ENCODE measurements at regions not wholly inside any gene's neighbourhood (a gene's known extent, or its start where the extent isn't known, plus 50 kb on each side); places are given as distances from the start of the nearest gene placed in this dataset.

GRCh38 chr18:78564030-78564429 lies 415.6 kb upstream of the SALL3 start:
- Histone ChIP-seq H3K4me1 (ENCODE audit: control insufficient read depth, low read length) (no peaks in the 10 kb centered on the region), H3K27me3 (ENCODE audit: control insufficient read depth, low read length) (no peaks in the 10 kb centered on the region), H3K36me3 (ENCODE audit: control insufficient read depth, low read length) (no peaks in the 10 kb centered on the region), H3K4me2 (ENCODE audit: low read length) (no peak overlapping the region), H3K9me2 (replicated peaks; ENCODE audit: control insufficient read depth, low read length) (no peaks in the 10 kb centered on the region), H3K9me3 (ENCODE audit: control insufficient read depth, insufficient read depth, low read length) (peaks cover 10% of the 10 kb centered on the region; the same call in 1 of the 2 replicates), H3K79me2 (ENCODE audit: control insufficient read depth, low read length) (no peaks in the 10 kb centered on the region), H3F3A (ENCODE audit: control insufficient read depth, insufficient read depth) (no peaks in the 10 kb centered on the region), H4K20me1 (ENCODE audit: control insufficient read depth, insufficient read depth, low read depth, low read length) (no peaks in the 10 kb centered on the region), H3K4me3 (ENCODE audit: low read length) (no peak overlapping the region), H3K27ac (ENCODE audit: low read depth, low read length) (no peak overlapping the region)
- TF ChIP-seq, protein P1, sequence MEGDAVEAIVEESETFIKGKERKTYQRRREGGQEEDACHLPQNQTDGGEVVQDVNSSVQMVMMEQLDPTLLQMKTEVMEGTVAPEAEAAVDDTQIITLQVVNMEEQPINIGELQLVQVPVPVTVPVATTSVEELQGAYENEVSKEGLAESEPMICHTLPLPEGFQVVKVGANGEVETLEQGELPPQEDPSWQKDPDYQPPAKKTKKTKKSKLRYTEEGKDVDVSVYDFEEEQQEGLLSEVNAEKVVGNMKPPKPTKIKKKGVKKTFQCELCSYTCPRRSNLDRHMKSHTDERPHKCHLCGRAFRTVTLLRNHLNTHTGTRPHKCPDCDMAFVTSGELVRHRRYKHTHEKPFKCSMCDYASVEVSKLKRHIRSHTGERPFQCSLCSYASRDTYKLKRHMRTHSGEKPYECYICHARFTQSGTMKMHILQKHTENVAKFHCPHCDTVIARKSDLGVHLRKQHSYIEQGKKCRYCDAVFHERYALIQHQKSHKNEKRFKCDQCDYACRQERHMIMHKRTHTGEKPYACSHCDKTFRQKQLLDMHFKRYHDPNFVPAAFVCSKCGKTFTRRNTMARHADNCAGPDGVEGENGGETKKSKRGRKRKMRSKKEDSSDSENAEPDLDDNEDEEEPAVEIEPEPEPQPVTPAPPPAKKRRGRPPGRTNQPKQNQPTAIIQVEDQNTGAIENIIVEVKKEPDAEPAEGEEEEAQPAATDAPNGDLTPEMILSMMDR (IDR thresholded peaks at IDR 0.05; ENCODE audit: low read depth, low read length, poor library complexity, severe bottlenecking) = no peak
- no peak for TF ChIP-seq EZH2phosphoT487 (IDR thresholded peaks at IDR 0.05; ENCODE audit: borderline replicate concordance, low read length)

DNA sequence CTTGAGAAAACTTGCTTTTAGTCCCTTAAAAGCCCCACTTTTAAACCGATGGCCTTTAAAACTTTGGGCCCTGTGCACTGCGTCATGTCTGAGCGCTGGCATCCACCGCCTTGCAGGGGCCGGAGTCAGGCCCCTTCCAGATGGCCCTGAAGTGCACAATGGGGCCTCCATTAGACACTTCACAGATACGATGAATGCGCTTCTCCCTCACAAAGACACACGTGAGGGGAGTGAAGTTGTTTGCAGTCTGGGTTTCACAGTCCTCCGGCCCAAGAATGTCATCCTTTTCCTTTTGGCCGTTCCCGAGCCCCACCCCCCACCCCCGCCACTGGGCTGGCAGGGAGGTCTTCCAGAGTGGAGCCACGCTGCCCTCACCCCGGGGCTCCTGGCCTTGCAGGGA lies 415.1 kb upstream of the SALL3 start:
- H4K20me1 ChIP-seq (ENCODE audit: control insufficient read depth, insufficient read depth, low read depth, low read length) = no peaks in the 10 kb centered on the region
- no peaks in the 10 kb centered on the region for H3K36me3 ChIP-seq (ENCODE audit: control insufficient read depth, low read length)
- H3F3A ChIP-seq (ENCODE audit: control insufficient read depth, insufficient read depth) = no peaks in the 10 kb centered on the region
- peaks cover 7% of the 10 kb centered on the region; the same call in 1 of the 2 replicates for H3K9me3 ChIP-seq (ENCODE audit: control insufficient read depth, insufficient read depth, low read length)
- no peak overlapping the region for H3K4me3 ChIP-seq (ENCODE audit: low read length)
- no peaks in the 10 kb centered on the region for H3K4me1 ChIP-seq (ENCODE audit: control insufficient read depth, low read length)
- no peak overlapping the region for H3K27ac ChIP-seq (ENCODE audit: low read depth, low read length)
- no peaks in the 10 kb centered on the region for H3K27me3 ChIP-seq (ENCODE audit: control insufficient read depth, low read length)
- H3K9me2 ChIP-seq (replicated peaks; ENCODE audit: control insufficient read depth, low read length) = no peaks in the 10 kb centered on the region
- H3K4me2 ChIP-seq (ENCODE audit: low read length) = no peak overlapping the region
- TF ChIP-seq EZH2phosphoT487 (IDR thresholded peaks at IDR 0.05; ENCODE audit: borderline replicate concordance, low read length) = no peak
- TF ChIP-seq, protein P1 (IDR thresholded peaks at IDR 0.05; ENCODE audit: low read depth, low read length, poor library complexity, severe bottlenecking) = no peak
- no peaks in the 10 kb centered on the region for H3K79me2 ChIP-seq (ENCODE audit: control insufficient read depth, low read length)

- H3K27me3 ChIP-seq (ENCODE audit: control insufficient read depth, low read length) = no peaks in the 10 kb centered on the region
- TF ChIP-seq, protein P1 (IDR thresholded peaks at IDR 0.05; ENCODE audit: low read depth, low read length, poor library complexity, severe bottlenecking) = no peak
- TF ChIP-seq EZH2phosphoT487 (IDR thresholded peaks at IDR 0.05; ENCODE audit: borderline replicate concordance, low read length) = no peak
Observed at GRCh38 chr18:78565240-78565639, 414.4 kb upstream of the SALL3 start.

More at GRCh38 chr18:78565240-78565639, 414.4 kb upstream of the SALL3 start:
- Histone ChIP-seq H3F3A (ENCODE audit: control insufficient read depth, insufficient read depth) (no peaks in the 10 kb centered on the region), H3K9me3 (ENCODE audit: control insufficient read depth, insufficient read depth, low read length) (peaks cover 7% of the 10 kb centered on the region; the same call in 1 of the 2 replicates), H3K4me1 (ENCODE audit: control insufficient read depth, low read length) (no peaks in the 10 kb centered on the region), H3K9me2 (replicated peaks; ENCODE audit: control insufficient read depth, low read length) (no peaks in the 10 kb centered on the region), H3K4me3 (ENCODE audit: low read length) (no peak overlapping the region), H3K27ac (ENCODE audit: low read depth, low read length) (no peak overlapping the region), H3K79me2 (ENCODE audit: control insufficient read depth, low read length) (no peaks in the 10 kb centered on the region), H3K36me3 (ENCODE audit: control insufficient read depth, low read length) (no peaks in the 10 kb centered on the region), H3K4me2 (ENCODE audit: low read length) (no peak overlapping the region), H4K20me1 (ENCODE audit: control insufficient read depth, insufficient read depth, low read depth, low read length) (no peaks in the 10 kb centered on the region)
